ENCODE measurements at regions not wholly inside any gene's neighbourhood (a gene's known extent, or its start where the extent isn't known, plus 50 kb on each side); places are given as distances from the start of the nearest gene placed in this dataset.

GRCh38 chrX:5417381-5417780 is 811.3 kb downstream of the NLGN4X start:
- TF ChIP-seq, protein P1, sequence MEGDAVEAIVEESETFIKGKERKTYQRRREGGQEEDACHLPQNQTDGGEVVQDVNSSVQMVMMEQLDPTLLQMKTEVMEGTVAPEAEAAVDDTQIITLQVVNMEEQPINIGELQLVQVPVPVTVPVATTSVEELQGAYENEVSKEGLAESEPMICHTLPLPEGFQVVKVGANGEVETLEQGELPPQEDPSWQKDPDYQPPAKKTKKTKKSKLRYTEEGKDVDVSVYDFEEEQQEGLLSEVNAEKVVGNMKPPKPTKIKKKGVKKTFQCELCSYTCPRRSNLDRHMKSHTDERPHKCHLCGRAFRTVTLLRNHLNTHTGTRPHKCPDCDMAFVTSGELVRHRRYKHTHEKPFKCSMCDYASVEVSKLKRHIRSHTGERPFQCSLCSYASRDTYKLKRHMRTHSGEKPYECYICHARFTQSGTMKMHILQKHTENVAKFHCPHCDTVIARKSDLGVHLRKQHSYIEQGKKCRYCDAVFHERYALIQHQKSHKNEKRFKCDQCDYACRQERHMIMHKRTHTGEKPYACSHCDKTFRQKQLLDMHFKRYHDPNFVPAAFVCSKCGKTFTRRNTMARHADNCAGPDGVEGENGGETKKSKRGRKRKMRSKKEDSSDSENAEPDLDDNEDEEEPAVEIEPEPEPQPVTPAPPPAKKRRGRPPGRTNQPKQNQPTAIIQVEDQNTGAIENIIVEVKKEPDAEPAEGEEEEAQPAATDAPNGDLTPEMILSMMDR (IDR thresholded peaks at IDR 0.05), result no peak
- no peak for TF ChIP-seq POLR2A (IDR thresholded peaks at IDR 0.05)

Measured in Peyer's patch (tissue), 4 donors.